MCF 10A (cell line): ENCODE measurements at regions not wholly inside any gene's neighbourhood (a gene's known extent, or its start where the extent isn't known, plus 50 kb on each side); places are given as distances from the start of the nearest gene placed in this dataset.

ENCODE experiments used
- BruUV-seq: library from RNA; stranded (reverse); fragments of 400-500 nt; replicated peaks from 2 replicates; lab custom pipeline; 2021; lab: Mats Ljungman, UMichigan
- CTCF ChIA-PET: fragments of 300-600 bp; sonication (Branson Sonifier 250); formaldehyde crosslinking; extraction: SDS; loops from one replicate; lab custom pipeline; 2021; ENCODE audit warnings: antibody characterized with exemption, inconsistent platforms; lab: Yijun Ruan, JAX
- POLR2A ChIA-PET: fragments of 300-600, 350-650 bp; sonication (Branson Sonifier 250); formaldehyde crosslinking; extraction: SDS; loops from one replicate; lab custom pipeline; 2020; ENCODE audit warnings: antibody characterized with exemption, inconsistent platforms; lab: Yijun Ruan, JAX
- DNase-seq: peaks from one replicate; pipeline ENCODE4 v3.0.0-alpha.2; 2018; ENCODE audit not compliant: unreplicated experiment
- H3K27ac Mint-ChIP-seq: one replicate; pipeline ENCODE4 v1.8.0; 2022; ENCODE audit warnings: mild to moderate bottlenecking, low read depth, mixed read lengths; ENCODE audit not compliant: unreplicated experiment
- H3K27me3 Mint-ChIP-seq: one replicate; pipeline ENCODE4 v1.8.0; 2022; ENCODE audit warnings: mixed read lengths; ENCODE audit not compliant: insufficient read depth, unreplicated experiment
- H3K36me3 Mint-ChIP-seq: one replicate; pipeline ENCODE4 v1.8.0; 2022; ENCODE audit warnings: mild to moderate bottlenecking, moderate library complexity, mixed read lengths; ENCODE audit not compliant: insufficient read depth, unreplicated experiment
- H3K4me1 Mint-ChIP-seq: one replicate; pipeline ENCODE4 v1.8.0; 2022; ENCODE audit warnings: mixed read lengths; ENCODE audit not compliant: insufficient read depth, unreplicated experiment
- H3K4me3 Mint-ChIP-seq: one replicate; pipeline ENCODE4 v1.8.0; 2022; ENCODE audit warnings: mild to moderate bottlenecking, moderate library complexity, mixed read lengths; ENCODE audit not compliant: unreplicated experiment
- H3K9me3 Mint-ChIP-seq: one replicate; pipeline ENCODE4 v1.8.0; 2022; ENCODE audit warnings: mixed read lengths; ENCODE audit not compliant: unreplicated experiment
- intact Hi-C: fragments of 100-400 bp; cut with micrococcal nuclease; formaldehyde crosslinking; loops from 2 replicates; pipeline ENCODE4 v1.14.1; 2022
- TF ChIP-seq, protein P1 (sequence below): fragments of 200-600 bp; IDR thresholded peaks from one replicate; pipeline ENCODE4 v1.8.0; 2022; ENCODE audit warnings: antibody characterized with exemption, mild to moderate bottlenecking; ENCODE audit not compliant: unreplicated experiment

DNA sequence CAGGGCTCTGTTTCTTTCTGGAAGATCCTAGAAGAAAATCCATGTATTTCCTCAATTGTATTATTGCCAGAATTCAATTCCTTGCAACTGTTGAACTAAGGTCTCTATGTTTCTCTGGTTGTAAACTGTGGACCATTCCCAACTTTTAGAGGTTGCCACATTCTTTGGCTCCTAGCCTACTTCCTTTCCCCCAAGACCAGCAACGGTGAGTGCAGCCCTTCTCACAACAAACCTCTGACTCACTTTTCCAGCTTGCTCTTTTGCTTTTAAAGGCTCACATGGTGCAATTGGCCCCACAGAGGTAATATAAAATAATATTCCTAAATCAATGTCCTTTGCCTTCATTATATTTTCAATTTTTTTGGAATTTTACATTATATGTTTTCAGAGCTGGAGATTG lies 371.3 kb downstream of the SLITRK5 start:
- Mint-ChIP-seq H3K27ac (peak overlapping the region; percentile 46), H3K9me3 (no peaks in the 10 kb centered on the region), H3K4me3 (no peak overlapping the region), H3K36me3 (peaks cover 6% of the 10 kb centered on the region), H3K27me3 (no peaks in the 10 kb centered on the region), H3K4me1 (peaks cover 13% of the 10 kb centered on the region)
- no TSS peak for BruUV-seq
- peak; percentile 69 for DNase-seq
- intact Hi-C loops: no loop called here
- TF ChIP-seq, protein P1, sequence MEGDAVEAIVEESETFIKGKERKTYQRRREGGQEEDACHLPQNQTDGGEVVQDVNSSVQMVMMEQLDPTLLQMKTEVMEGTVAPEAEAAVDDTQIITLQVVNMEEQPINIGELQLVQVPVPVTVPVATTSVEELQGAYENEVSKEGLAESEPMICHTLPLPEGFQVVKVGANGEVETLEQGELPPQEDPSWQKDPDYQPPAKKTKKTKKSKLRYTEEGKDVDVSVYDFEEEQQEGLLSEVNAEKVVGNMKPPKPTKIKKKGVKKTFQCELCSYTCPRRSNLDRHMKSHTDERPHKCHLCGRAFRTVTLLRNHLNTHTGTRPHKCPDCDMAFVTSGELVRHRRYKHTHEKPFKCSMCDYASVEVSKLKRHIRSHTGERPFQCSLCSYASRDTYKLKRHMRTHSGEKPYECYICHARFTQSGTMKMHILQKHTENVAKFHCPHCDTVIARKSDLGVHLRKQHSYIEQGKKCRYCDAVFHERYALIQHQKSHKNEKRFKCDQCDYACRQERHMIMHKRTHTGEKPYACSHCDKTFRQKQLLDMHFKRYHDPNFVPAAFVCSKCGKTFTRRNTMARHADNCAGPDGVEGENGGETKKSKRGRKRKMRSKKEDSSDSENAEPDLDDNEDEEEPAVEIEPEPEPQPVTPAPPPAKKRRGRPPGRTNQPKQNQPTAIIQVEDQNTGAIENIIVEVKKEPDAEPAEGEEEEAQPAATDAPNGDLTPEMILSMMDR: no peak
- ChIA-PET POLR2A (interaction anchor here (0.7 kb wide), 1 partner anchor 28 kb away, joined by 3 read pairs; no protein-coding TSS in a partner anchor), CTCF (interaction anchor here (0.6 to 1.4 kb wide), 3 partner anchors 14 to 1311 kb away, joined by 3 read pairs; no protein-coding TSS in a partner anchor)

DNA sequence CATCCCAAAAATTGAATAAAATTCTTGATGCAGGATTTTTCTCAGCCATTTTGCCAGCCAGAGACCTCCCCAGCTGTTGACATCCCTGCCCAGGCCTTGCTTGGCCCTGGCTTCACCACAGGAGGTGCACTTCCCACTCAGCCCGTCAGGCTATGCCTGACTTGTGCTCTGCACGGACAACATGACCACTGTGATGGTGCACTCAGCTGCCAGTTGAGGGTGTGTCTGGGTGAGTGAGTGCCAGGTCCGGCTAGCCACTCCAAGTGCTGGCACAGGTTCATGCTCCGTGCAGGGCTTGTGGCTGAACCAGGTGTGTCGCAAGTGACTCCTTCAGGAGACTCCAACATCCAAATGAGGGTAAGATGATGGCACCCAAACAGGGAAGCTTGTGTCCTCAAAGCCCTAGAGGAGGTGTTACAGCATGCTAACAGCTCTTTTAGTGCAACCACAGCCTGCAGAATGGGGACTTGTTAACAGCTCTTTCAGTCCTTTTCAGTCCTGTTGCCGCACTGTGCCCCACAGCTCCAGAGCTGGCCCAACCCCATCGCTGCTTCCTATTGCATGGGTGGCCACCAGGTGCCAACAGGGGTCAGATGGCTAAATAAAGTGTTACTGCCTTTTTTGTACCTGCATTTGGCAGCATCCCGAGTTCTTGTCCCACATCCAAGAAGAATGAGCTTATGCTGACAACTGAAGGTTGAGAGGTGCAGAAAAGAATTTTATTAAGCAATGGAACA lies 380.7 kb downstream of the SLITRK5 start:
- ChIA-PET CTCF (interaction anchor here (0.6 to 0.7 kb wide), 2 partner anchors 268 to 299 kb away, joined by 3 to 4 read pairs; no protein-coding TSS in a partner anchor), POLR2A (interaction anchor here (0.6 to 1.2 kb wide), 2 partner anchors 8 to 65 kb away, joined by 3 to 5 read pairs; no protein-coding TSS in a partner anchor)
- H3K27ac Mint-ChIP-seq: no peak overlapping the region
- H3K4me1 Mint-ChIP-seq: no peaks in the 10 kb centered on the region
- no peak overlapping the region for H3K4me3 Mint-ChIP-seq
- no TSS peak for BruUV-seq
- intact Hi-C loops: no loop called here
- H3K27me3 Mint-ChIP-seq: no peaks in the 10 kb centered on the region
- DNase-seq: peak; percentile 6
- H3K36me3 Mint-ChIP-seq: no peaks in the 10 kb centered on the region
- TF ChIP-seq, protein P1: no peak
- H3K9me3 Mint-ChIP-seq: peaks cover 15% of the 10 kb centered on the region

DNA sequence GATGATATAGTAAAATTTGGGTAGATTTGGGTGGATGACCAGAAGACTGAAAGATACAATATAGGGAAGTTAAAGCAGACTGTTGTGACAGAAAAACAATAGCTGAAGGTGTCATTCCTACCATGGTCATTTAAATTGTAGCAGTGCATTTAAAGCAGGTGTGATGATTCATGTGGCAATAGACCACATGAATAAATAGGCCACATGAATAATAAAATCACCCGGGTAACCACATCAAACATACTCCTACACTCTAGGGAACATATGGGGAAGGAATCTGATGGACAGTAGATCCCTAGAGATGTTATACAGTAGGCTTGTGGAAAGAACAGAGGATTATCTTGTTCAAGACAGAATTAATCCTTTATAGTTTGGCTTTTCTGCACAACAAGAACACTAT lies 392.6 kb downstream of the SLITRK5 start:
- no peaks in the 10 kb centered on the region for H3K27me3 Mint-ChIP-seq
- peaks cover 7% of the 10 kb centered on the region for H3K9me3 Mint-ChIP-seq
- H3K4me1 Mint-ChIP-seq: no peaks in the 10 kb centered on the region
- POLR2A ChIA-PET: interaction anchor here (0.6 to 1.2 kb wide), 2 partner anchors 11 to 1383 kb away, joined by 3 to 5 read pairs; no protein-coding TSS in a partner anchor
- no TSS peak for BruUV-seq
- TF ChIP-seq, protein P1: no peak
- DNase-seq: peak; percentile 25
- no peak overlapping the region for H3K27ac Mint-ChIP-seq
- intact Hi-C loops: no loop called here
- CTCF ChIA-PET: no interaction called here
- no peaks in the 10 kb centered on the region for H3K36me3 Mint-ChIP-seq
- no peak overlapping the region for H3K4me3 Mint-ChIP-seq

DNA sequence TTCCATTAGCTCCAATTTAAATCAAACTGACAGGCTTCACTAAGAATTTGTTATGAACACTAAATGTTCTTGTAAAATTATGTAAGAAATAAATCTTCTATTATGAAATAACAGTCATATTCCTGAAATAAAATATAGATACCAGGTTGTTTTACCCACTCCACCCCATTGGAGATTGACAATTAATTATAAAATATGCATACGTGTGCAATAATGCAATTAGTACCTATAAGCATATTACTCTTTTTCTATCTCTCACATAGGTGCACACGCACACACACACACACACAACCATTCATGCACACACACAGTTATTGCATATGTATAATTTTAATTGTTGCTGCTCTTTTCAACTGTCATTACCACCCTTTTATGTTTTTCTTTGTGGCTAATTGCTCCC lies 395.7 kb downstream of the SLITRK5 start:
- no peak for DNase-seq
- no TSS peak for BruUV-seq
- Mint-ChIP-seq H3K27me3 (no peaks in the 10 kb centered on the region), H3K36me3 (no peaks in the 10 kb centered on the region), H3K27ac (no peak overlapping the region), H3K4me3 (no peak overlapping the region), H3K4me1 (peaks cover 7% of the 10 kb centered on the region), H3K9me3 (peaks cover 7% of the 10 kb centered on the region)
- ChIA-PET POLR2A (interaction anchor here (1.2 kb wide), 1 partner anchor 21 kb away, joined by 4 read pairs; no protein-coding TSS in a partner anchor), CTCF (interaction anchor here (0.5 kb wide), 1 partner anchor 77 kb away, joined by 3 read pairs; no protein-coding TSS in a partner anchor)
- intact Hi-C loops: no loop called here
- TF ChIP-seq, protein P1: no peak
